ENCODE measurements at regions not wholly inside any gene's neighbourhood (a gene's known extent, or its start where the extent isn't known, plus 50 kb on each side); places are given as distances from the start of the nearest gene placed in this dataset.

DNA sequence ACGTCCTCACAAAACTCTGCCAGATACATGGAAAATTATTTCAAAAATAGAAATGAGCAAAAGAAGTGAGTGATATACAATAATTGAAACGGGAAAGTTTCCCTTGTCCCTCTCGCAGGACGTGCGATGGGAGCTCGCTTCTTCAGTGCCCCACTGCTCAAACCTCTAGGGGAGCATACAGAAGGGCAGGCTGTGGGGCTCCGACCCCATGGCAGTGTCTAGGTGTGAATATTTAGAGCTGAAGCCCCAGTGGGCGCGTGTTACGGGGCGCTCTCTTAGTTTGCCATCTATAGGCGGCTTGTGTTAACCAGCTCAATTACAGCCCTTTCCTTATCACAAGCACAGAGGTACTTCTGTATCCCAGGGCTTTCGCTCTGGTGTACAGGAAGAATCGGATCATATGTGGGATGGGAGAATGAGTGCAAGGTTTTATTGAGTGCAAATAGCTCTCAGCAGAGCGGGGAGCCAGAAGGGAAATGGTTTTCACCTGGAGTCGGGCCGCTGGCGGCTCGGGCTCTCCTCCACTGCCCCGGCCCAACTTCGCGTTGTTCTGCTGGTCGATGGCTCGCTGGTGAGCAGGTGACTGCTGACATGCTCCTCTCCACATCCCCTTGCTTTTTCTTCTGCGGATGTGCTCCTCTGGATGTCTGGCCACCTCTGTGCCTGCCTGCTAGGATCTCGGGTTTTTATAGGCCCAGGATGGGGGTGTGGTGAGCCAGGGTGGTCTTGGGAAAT is 334.0 kb upstream of the PTPRD start:
- no peak overlapping the region for H3K4me3 ChIP-seq (ENCODE audit: low read depth, low read length, poor library complexity, severe bottlenecking)
- TF ChIP-seq CTCF (conservative IDR thresholded peaks at IDR 0.05; ENCODE audit: low read length), result no peak
- no peak for TF ChIP-seq EZH2phosphoT487 (IDR thresholded peaks at IDR 0.05; ENCODE audit: borderline replicate concordance, low read depth, low read length)
- H3K9me3 ChIP-seq (ENCODE audit: low read length), result no peaks in the 10 kb centered on the region
- no TSS peak for BruUV-seq (replicated peaks)
- no peak overlapping the region for H2AFZ ChIP-seq (ENCODE audit: low read length)
- H4K20me1 ChIP-seq (ENCODE audit: insufficient read depth, low read length), result no peaks in the 10 kb centered on the region
- no peaks in the 10 kb centered on the region for H3K9me2 ChIP-seq (ENCODE audit: insufficient read depth, low read length)
- intact Hi-C loops (cut with micrococcal nuclease; ENCODE audit: unreplicated experiment), result no loop called here
- POLR2A ChIA-PET, result interaction anchor here (0.5 kb wide), 1 partner anchor 595 kb away, joined by 3 read pairs; no protein-coding TSS in a partner anchor
- H3K79me2 ChIP-seq (ENCODE audit: insufficient read depth, low read depth, low read length), result no peaks in the 10 kb centered on the region
- H3K27ac ChIP-seq (ENCODE audit: low read depth, low read length, poor library complexity, severe bottlenecking), result no peak overlapping the region
- H3K4me2 ChIP-seq (ENCODE audit: low read length), result no peak overlapping the region
- CTCF ChIA-PET (ENCODE audit: unreplicated experiment), result no interaction called here
- no peaks in the 10 kb centered on the region for H3K36me3 ChIP-seq (ENCODE audit: insufficient read depth, low read length)
- H3K4me1 ChIP-seq (ENCODE audit: insufficient read depth, low read length, poor library complexity, severe bottlenecking), result no peaks in the 10 kb centered on the region
- no peak for DNase-seq (ENCODE audit: low spot score)

DNA sequence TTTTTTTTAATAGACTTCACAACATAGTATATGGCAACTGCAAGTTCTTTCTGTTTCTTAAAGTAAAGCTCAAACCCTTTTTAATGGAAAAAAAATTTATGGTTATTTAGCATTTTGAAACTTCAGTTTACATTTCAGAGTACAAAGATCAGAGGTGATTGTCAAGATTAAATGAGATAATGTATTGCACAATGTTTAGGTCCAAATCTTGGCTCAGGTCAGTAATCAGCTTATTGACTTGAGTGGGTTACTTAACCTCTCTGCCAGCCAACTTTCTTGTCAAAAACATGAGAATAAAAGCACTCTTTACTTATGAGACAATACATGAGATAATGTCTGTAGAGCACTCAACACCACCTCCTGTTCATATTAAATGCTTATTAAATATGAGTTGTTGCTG is 345.1 kb upstream of the PTPRD start:
- Histone ChIP-seq H3K9me3 (ENCODE audit: low read length) (no peaks in the 10 kb centered on the region), H2AFZ (ENCODE audit: low read length) (no peak overlapping the region), H3K27ac (ENCODE audit: low read depth, low read length, poor library complexity, severe bottlenecking) (no peak overlapping the region), H3K4me1 (ENCODE audit: insufficient read depth, low read length, poor library complexity, severe bottlenecking) (no peaks in the 10 kb centered on the region), H3K4me2 (ENCODE audit: low read length) (no peak overlapping the region), H3K9me2 (ENCODE audit: insufficient read depth, low read length) (no peaks in the 10 kb centered on the region), H3K79me2 (ENCODE audit: insufficient read depth, low read depth, low read length) (no peaks in the 10 kb centered on the region), H3K36me3 (ENCODE audit: insufficient read depth, low read length) (no peaks in the 10 kb centered on the region), H3K4me3 (ENCODE audit: low read depth, low read length, poor library complexity, severe bottlenecking) (no peak overlapping the region), H4K20me1 (ENCODE audit: insufficient read depth, low read length) (no peaks in the 10 kb centered on the region)
- BruUV-seq (replicated peaks), result no TSS peak
- POLR2A ChIA-PET, result interaction anchor here (0.5 kb wide), 1 partner anchor 1162 kb away, joined by 3 read pairs; no protein-coding TSS in a partner anchor
- intact Hi-C loops (cut with micrococcal nuclease; ENCODE audit: unreplicated experiment), result no loop called here
- CTCF ChIA-PET (ENCODE audit: unreplicated experiment), result no interaction called here
- TF ChIP-seq CTCF (conservative IDR thresholded peaks at IDR 0.05; ENCODE audit: low read length), result no peak
- TF ChIP-seq EZH2phosphoT487 (IDR thresholded peaks at IDR 0.05; ENCODE audit: borderline replicate concordance, low read depth, low read length), result no peak
- no peak for DNase-seq (ENCODE audit: low spot score)

GRCh38 chr9:10961883-10962282 is 349.1 kb upstream of the PTPRD start:
- no peak for TF ChIP-seq EZH2phosphoT487 (IDR thresholded peaks at IDR 0.05; ENCODE audit: borderline replicate concordance, low read depth, low read length)
- no peak for TF ChIP-seq CTCF (conservative IDR thresholded peaks at IDR 0.05; ENCODE audit: low read length)
- CTCF ChIA-PET (ENCODE audit: unreplicated experiment), result no interaction called here
- POLR2A ChIA-PET, result no interaction called here
- Histone ChIP-seq H4K20me1 (ENCODE audit: insufficient read depth, low read length) (no peaks in the 10 kb centered on the region), H3K9me3 (ENCODE audit: low read length) (no peaks in the 10 kb centered on the region), H3K4me3 (ENCODE audit: low read depth, low read length, poor library complexity, severe bottlenecking) (no peak overlapping the region), H3K9me2 (ENCODE audit: insufficient read depth, low read length) (no peaks in the 10 kb centered on the region), H3K36me3 (ENCODE audit: insufficient read depth, low read length) (no peaks in the 10 kb centered on the region), H3K4me1 (ENCODE audit: insufficient read depth, low read length, poor library complexity, severe bottlenecking) (no peaks in the 10 kb centered on the region), H3K27ac (ENCODE audit: low read depth, low read length, poor library complexity, severe bottlenecking) (no peak overlapping the region), H2AFZ (ENCODE audit: low read length) (no peak overlapping the region), H3K79me2 (ENCODE audit: insufficient read depth, low read depth, low read length) (no peaks in the 10 kb centered on the region), H3K4me2 (ENCODE audit: low read length) (no peak overlapping the region)
- DNase-seq (ENCODE audit: low spot score), result no peak
- intact Hi-C loops (cut with micrococcal nuclease; ENCODE audit: unreplicated experiment), result no loop called here
- BruUV-seq (replicated peaks), result no TSS peak

Data from OCI-LY7 (cell line).